Upper lobe of right lung (tissue), 1 donor: ENCODE measurements at regions not wholly inside any gene's neighbourhood (a gene's known extent, or its start where the extent isn't known, plus 50 kb on each side); places are given as distances from the start of the nearest gene placed in this dataset.

ENCODE experiments used
- ATAC-seq: fragments of 200-7000 bp; cut with Tn5 transposase; one replicate; pipeline ENCODE4 v1.9.1; 2020; ENCODE audit warnings: mild to moderate bottlenecking, moderate library complexity
- DNase-seq: peaks from one replicate; pipeline ENCODE4 v3.0.0-alpha.2; 2020
- H3K27ac ChIP-seq: fragments of 200-600 bp; one replicate; pipeline ENCODE4 v1.8.0; 2022
- H3K27me3 ChIP-seq: fragments of 200-600 bp; one replicate; pipeline ENCODE4 v1.8.0; 2022; ENCODE audit warnings: mild to moderate bottlenecking
- H3K36me3 ChIP-seq: fragments of 200-600 bp; one replicate; pipeline ENCODE4 v1.8.0; 2022
- H3K4me1 ChIP-seq: fragments of 200-600 bp; one replicate; pipeline ENCODE4 v1.8.0; 2022
- H3K4me3 ChIP-seq: fragments of 200-600 bp; one replicate; pipeline ENCODE4 v1.8.0; 2022; ENCODE audit warnings: mild to moderate bottlenecking
- H3K9me3 ChIP-seq: fragments of 200-600 bp; one replicate; pipeline ENCODE4 v1.8.0; 2022
- intact Hi-C: fragments of 100-400 bp; cut with DNase I; formaldehyde crosslinking; loops from one replicate; pipeline ENCODE4 v1.11.0; 2022
- TF ChIP-seq, protein P1 (sequence below): fragments of 200-600 bp; IDR thresholded peaks from one replicate; pipeline ENCODE4 v1.8.0; 2022; ENCODE audit warnings: antibody characterized with exemption
- donor health status: DM: no; HTN: yes; CAD: no; lungs with severe emphysema.

DNA sequence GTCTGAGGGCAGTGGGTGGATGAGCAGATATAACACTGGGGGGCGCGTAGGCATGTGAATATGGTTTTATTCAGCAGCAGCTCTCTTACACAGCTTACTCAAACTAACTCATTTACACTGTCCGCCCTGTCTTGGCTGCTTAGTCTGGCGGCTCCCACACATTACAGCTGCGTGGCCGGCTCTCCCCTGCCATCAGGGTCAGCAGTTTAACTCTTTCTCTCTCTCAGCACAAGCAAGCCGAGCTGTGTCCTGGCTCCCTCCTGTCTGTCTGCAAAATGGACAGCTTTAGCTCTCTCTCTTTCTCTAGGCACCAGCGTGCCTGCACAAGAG, 1310.1 kb upstream of the RAG2 start:
- DNase-seq: no peak
- no peak overlapping the region for H3K4me3 ChIP-seq
- no peaks in the 10 kb centered on the region for H3K9me3 ChIP-seq
- no peaks in the 10 kb centered on the region for H3K27me3 ChIP-seq
- TF ChIP-seq, protein P1, sequence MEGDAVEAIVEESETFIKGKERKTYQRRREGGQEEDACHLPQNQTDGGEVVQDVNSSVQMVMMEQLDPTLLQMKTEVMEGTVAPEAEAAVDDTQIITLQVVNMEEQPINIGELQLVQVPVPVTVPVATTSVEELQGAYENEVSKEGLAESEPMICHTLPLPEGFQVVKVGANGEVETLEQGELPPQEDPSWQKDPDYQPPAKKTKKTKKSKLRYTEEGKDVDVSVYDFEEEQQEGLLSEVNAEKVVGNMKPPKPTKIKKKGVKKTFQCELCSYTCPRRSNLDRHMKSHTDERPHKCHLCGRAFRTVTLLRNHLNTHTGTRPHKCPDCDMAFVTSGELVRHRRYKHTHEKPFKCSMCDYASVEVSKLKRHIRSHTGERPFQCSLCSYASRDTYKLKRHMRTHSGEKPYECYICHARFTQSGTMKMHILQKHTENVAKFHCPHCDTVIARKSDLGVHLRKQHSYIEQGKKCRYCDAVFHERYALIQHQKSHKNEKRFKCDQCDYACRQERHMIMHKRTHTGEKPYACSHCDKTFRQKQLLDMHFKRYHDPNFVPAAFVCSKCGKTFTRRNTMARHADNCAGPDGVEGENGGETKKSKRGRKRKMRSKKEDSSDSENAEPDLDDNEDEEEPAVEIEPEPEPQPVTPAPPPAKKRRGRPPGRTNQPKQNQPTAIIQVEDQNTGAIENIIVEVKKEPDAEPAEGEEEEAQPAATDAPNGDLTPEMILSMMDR: no peak
- no peaks in the 10 kb centered on the region for H3K4me1 ChIP-seq
- intact Hi-C loops: no loop called here
- H3K27ac ChIP-seq: no peak overlapping the region
- peak; percentile 9 for ATAC-seq
- H3K36me3 ChIP-seq: no peaks in the 10 kb centered on the region

DNA sequence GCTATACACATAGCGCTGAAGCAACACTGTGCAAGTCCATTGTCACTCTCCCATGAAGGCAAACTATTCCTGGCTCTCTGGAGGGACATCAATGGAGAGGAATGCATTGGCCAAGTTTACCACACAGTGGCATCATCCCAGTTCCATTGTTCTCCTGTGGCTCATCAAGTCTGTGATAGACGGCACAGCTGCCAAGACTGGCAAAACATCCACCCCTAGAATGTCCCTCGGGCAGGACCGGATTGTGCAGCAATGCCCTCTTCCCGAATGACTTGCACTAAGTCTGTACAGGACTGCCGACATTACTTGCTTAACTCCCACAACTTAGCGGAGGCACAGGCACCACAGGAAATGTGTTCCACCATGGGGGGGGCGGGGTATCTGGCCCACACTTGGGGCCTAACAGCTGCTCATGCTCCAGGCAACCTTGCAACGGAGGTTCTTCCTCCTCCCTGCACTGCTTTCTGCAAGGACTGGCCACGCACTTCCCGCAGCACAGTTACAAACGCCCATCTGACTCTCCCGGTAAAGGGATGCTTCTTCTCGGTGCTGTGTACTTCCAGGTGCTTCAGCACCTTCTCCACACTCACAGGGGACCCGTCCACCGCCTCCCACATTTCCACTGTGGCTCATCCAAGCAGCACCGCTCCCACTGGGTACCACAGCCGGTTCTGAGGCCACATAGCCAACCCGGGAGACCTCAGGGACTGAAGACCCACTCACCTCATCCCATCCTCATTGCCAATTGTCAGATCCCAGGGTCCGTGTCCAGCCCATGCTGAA, 1309.6 kb upstream of the RAG2 start:
- intact Hi-C loops: no loop called here
- no peaks in the 10 kb centered on the region for H3K27me3 ChIP-seq
- no peak for DNase-seq

DNA sequence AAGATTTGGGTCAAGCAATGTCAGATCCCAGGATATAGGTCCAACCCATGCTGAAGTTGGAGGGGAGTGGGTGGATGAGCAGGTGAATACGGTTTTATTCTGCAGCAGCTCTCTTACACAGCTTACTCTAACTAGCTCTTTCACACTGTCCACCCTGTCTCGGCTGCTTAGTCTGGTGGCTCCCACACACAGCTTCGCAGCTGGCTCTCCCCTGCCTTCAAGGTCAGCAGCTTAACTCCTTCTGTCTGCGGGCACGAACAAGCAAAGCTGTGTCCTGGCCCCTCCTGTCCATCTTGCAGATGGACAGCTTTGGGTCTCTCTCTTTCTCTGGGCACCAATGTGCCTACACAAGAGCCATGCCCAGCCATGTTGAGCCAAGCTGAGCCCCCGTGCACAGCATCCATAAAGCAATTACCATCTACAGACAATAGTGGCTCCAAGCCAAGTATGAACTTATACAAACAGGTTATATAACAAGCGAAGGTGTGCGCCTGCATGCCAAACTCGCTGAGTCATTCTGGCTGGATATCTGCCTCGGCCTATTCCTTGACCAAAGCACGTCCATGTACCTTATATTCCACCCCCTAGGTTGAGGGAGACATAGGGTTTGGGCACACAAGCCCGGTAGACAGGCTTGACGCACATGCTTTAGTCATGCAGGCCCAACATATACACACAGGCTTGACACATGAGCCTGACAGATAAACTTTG, 1307.8 kb upstream of the RAG2 start:
- TF ChIP-seq, protein P1: no peak
- Histone ChIP-seq H3K27me3 (no peaks in the 10 kb centered on the region), H3K27ac (no peak overlapping the region), H3K4me3 (no peak overlapping the region), H3K9me3 (no peaks in the 10 kb centered on the region), H3K4me1 (no peaks in the 10 kb centered on the region), H3K36me3 (no peaks in the 10 kb centered on the region)
- intact Hi-C loops: no loop called here
- DNase-seq (no peak), ATAC-seq (peak; percentile 28)

More for the DNA sequence above, 1309.6 kb upstream of the RAG2 start:
- TF ChIP-seq, protein P1: no peak
- Histone ChIP-seq H3K27ac (no peak overlapping the region), H3K36me3 (no peaks in the 10 kb centered on the region), H3K4me3 (no peak overlapping the region), H3K4me1 (no peaks in the 10 kb centered on the region), H3K9me3 (no peaks in the 10 kb centered on the region)
- ATAC-seq: no peak

DNA sequence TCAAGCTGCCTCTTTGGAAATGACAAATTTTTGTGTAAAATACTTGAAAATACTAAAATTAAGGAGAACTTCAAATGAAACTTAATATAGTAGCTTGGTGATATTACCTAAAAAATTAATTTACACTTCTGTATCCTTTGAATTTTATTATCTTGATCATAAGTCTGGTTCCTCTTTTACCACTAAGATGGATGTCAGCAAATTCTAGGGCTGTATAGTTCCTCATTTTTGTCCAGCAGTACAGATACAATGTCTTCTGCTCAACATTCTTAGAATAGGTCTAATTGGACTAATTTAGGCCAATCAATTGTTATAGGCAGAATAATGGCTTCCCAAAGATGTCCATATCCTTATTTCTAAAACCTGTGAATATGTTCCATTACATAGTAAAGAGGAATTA, 1298.0 kb upstream of the RAG2 start:
- ATAC-seq (no peak), DNase-seq (no peak)
- Histone ChIP-seq H3K27ac (no peak overlapping the region), H3K4me3 (no peak overlapping the region), H3K36me3 (no peaks in the 10 kb centered on the region), H3K9me3 (no peaks in the 10 kb centered on the region), H3K4me1 (no peaks in the 10 kb centered on the region), H3K27me3 (no peaks in the 10 kb centered on the region)
- intact Hi-C loops: no loop called here
- TF ChIP-seq, protein P1: no peak

GRCh38 chr11:37881741-37882140, 1283.7 kb upstream of the RAG2 start:
- no peaks in the 10 kb centered on the region for H3K36me3 ChIP-seq

More at GRCh38 chr11:37881741-37882140, 1283.7 kb upstream of the RAG2 start:
- Histone ChIP-seq H3K4me1 (no peaks in the 10 kb centered on the region), H3K4me3 (no peak overlapping the region), H3K27me3 (no peaks in the 10 kb centered on the region), H3K9me3 (no peaks in the 10 kb centered on the region), H3K27ac (no peak overlapping the region)
- intact Hi-C loops: no loop called here
- TF ChIP-seq, protein P1: no peak
- ATAC-seq (no peak), DNase-seq (no peak)
